ENCODE measurements at regions not wholly inside any gene's neighbourhood (a gene's known extent, or its start where the extent isn't known, plus 50 kb on each side); places are given as distances from the start of the nearest gene placed in this dataset.
"Not testable (repeated sequence)": the region's sequence is repeated elsewhere in the genome, so short reads cannot be mapped to it uniquely, and the experiment has no call there.

GRCh38 chr6:5896476-5897200, 110.1 kb downstream of the NRN1 start:
- Mint-ChIP-seq H3K4me1 (peaks cover 15% of the 10 kb centered on the region), H3K27ac (no peak overlapping the region), H3K9me3 (peaks cover 33% of the 10 kb centered on the region), H3K4me3 (no peak overlapping the region), H3K36me3 (ENCODE audit: low read depth) (peaks cover 17% of the 10 kb centered on the region), H3K27me3 (ENCODE audit: low read depth, poor library complexity) (no peaks in the 10 kb centered on the region)
- TF ChIP-seq CTCF (IDR thresholded peaks at IDR 0.05), result no peak
- DNase-seq, result no peak

GRCh38 chr6:5894357-5894756, 112.4 kb downstream of the NRN1 start:
- Mint-ChIP-seq H3K27ac (no peak overlapping the region), H3K9me3 (peaks cover 41% of the 10 kb centered on the region), H3K4me3 (no peak overlapping the region), H3K4me1 (peaks cover 10% of the 10 kb centered on the region), H3K36me3 (ENCODE audit: low read depth) (peaks cover 17% of the 10 kb centered on the region), H3K27me3 (ENCODE audit: low read depth, poor library complexity) (no peaks in the 10 kb centered on the region)
- no peak for TF ChIP-seq CTCF (IDR thresholded peaks at IDR 0.05)
- DNase-seq, result no peak

GRCh38 chr6:5893295-5893694, 113.4 kb downstream of the NRN1 start:
- H3K27ac Mint-ChIP-seq, result no peak overlapping the region
- DNase-seq, result no peak
- H3K4me1 Mint-ChIP-seq, result peaks cover 9% of the 10 kb centered on the region
- peaks cover 41% of the 10 kb centered on the region for H3K9me3 Mint-ChIP-seq
- no peak overlapping the region for H3K4me3 Mint-ChIP-seq
- TF ChIP-seq CTCF (IDR thresholded peaks at IDR 0.05), result no peak
- no peaks in the 10 kb centered on the region for H3K27me3 Mint-ChIP-seq (ENCODE audit: low read depth, poor library complexity)
- H3K36me3 Mint-ChIP-seq (ENCODE audit: low read depth), result peaks cover 17% of the 10 kb centered on the region

- no peak for DNase-seq
- Mint-ChIP-seq H3K4me3 (peak overlapping the region; percentile 89), H3K27me3 (ENCODE audit: low read depth, poor library complexity) (no peaks in the 10 kb centered on the region), H3K36me3 (ENCODE audit: low read depth) (peaks cover 17% of the 10 kb centered on the region), H3K4me1 (peaks cover 9% of the 10 kb centered on the region), H3K9me3 (peaks cover 41% of the 10 kb centered on the region), H3K27ac (no peak overlapping the region)
- no peak for TF ChIP-seq CTCF (IDR thresholded peaks at IDR 0.05)
These were observed 114.1 kb downstream of the NRN1 start for GRCh38 chr6:5892669-5893068.

GRCh38 chr6:5878792-5879191, 127.9 kb downstream of the NRN1 start:
- H3K36me3 Mint-ChIP-seq (ENCODE audit: low read depth), result no peaks in the 10 kb centered on the region
- DNase-seq, result no peak
- peaks cover 15% of the 10 kb centered on the region for H3K27me3 Mint-ChIP-seq (ENCODE audit: low read depth, poor library complexity)
- H3K27ac Mint-ChIP-seq, result no peak overlapping the region
- H3K4me1 Mint-ChIP-seq, result no peaks in the 10 kb centered on the region
- no peak for TF ChIP-seq CTCF (IDR thresholded peaks at IDR 0.05)
- peaks cover 11% of the 10 kb centered on the region for H3K9me3 Mint-ChIP-seq
- H3K4me3 Mint-ChIP-seq, result no peak overlapping the region

GRCh38 chr6:5876076-5876475, 130.6 kb downstream of the NRN1 start:
- H3K4me1 Mint-ChIP-seq, result no peaks in the 10 kb centered on the region
- H3K9me3 Mint-ChIP-seq, result peaks cover 14% of the 10 kb centered on the region
- H3K27me3 Mint-ChIP-seq (ENCODE audit: low read depth, poor library complexity), result peaks cover 3% of the 10 kb centered on the region
- no peak for TF ChIP-seq CTCF (IDR thresholded peaks at IDR 0.05)
- no peak overlapping the region for H3K4me3 Mint-ChIP-seq
- peaks cover 6% of the 10 kb centered on the region for H3K36me3 Mint-ChIP-seq (ENCODE audit: low read depth)
- DNase-seq, result no peak
- no peak overlapping the region for H3K27ac Mint-ChIP-seq

- H3K9me3 Mint-ChIP-seq, result peaks cover 31% of the 10 kb centered on the region
- H3K4me1 Mint-ChIP-seq; H3K27ac Mint-ChIP-seq; H3K36me3 Mint-ChIP-seq (ENCODE audit: low read depth); DNase-seq; H3K27me3 Mint-ChIP-seq (ENCODE audit: low read depth, poor library complexity); H3K4me3 Mint-ChIP-seq: not testable (repeated sequence)
These were observed 132.7 kb downstream of the NRN1 start for GRCh38 chr6:5873976-5874375.

All from nephron progenitor cell (in vitro differentiated cells).